Mesenteric fat pad (tissue), 1 donor: ENCODE measurements at regions not wholly inside any gene's neighbourhood (a gene's known extent, or its start where the extent isn't known, plus 50 kb on each side); places are given as distances from the start of the nearest gene placed in this dataset.

Experiments used
- DNase-seq: peaks from one replicate; pipeline ENCODE4 v3.0.0-alpha.2; 2020; ENCODE audit warnings: low spot score
- donor health status: DM: yes; HTN: yes; CAD: no.

- no peak for DNase-seq
These were observed 91.6 kb upstream of the CXCL12 start for GRCh38 chr10:44476409-44477045.

DNA sequence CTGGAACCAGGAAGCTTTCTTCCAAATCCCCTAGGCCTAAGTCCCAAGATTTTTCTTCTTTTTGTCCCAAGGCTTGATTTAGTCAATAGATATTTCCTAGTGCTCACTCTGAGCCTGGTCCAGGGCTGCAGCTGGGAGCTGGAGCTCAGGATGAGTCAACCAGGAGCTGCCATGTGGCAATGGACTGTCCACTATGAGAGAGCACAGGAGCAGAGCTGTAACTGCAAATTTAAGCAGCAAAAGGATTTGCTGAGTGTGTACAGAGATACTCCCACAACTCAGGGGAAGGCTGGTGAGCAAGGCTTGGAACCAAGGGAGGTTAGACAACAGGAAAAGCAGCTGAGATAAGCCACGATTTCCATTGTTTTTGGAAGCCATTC is 92.1 kb upstream of the CXCL12 start:
- no peak for DNase-seq

GRCh38 chr10:44478040-44478439 is 93.1 kb upstream of the CXCL12 start:
- no peak for DNase-seq

- no peak for DNase-seq
These were observed 94.2 kb upstream of the CXCL12 start for GRCh38 chr10:44478876-44479705.

DNA sequence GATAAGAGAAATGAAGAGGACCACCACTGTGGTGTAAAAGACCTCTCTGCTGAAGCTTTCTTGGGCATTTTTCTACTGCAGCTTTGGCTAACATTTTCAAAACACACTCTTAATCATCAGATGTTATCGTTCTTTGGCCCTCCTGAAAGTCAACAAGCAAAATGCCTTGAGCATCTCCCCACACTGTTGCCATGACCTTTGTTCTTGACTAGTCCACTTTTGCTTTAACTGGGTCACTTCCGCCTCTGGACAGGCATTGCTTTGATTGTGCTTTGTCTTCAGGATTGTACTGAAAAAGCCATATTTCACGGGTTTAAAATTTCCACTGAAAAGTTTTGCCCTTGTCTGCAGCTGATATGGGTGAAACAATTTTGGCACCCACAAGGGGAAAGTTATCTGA is 107.8 kb upstream of the CXCL12 start:
- DNase-seq = no peak

- DNase-seq = no peak
These were observed 113.3 kb upstream of the CXCL12 start for GRCh38 chr10:44498222-44498621.

- DNase-seq = no peak
These were observed 115.6 kb upstream of the CXCL12 start for GRCh38 chr10:44500451-44500850.

DNA sequence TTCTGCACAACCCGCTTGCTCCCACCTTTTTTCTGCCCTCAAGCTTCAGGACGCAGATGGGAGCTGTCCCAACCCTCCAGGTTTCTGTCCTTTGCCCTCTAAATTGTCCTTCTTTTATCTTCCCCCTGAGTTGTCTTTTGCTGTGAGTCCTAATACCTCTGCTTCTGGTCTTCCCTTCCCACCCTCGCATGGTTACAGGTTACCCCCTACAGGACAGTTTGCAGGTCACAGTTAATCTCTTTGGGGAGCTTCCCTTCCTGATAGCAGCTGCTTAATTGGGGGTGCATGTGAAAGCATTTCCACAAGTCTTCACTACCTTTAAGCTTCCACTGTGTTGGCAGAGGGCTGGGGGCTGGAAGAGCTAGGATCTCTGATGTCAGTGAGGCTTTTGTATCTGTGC is 121.5 kb upstream of the CXCL12 start:
- DNase-seq = no peak

DNA sequence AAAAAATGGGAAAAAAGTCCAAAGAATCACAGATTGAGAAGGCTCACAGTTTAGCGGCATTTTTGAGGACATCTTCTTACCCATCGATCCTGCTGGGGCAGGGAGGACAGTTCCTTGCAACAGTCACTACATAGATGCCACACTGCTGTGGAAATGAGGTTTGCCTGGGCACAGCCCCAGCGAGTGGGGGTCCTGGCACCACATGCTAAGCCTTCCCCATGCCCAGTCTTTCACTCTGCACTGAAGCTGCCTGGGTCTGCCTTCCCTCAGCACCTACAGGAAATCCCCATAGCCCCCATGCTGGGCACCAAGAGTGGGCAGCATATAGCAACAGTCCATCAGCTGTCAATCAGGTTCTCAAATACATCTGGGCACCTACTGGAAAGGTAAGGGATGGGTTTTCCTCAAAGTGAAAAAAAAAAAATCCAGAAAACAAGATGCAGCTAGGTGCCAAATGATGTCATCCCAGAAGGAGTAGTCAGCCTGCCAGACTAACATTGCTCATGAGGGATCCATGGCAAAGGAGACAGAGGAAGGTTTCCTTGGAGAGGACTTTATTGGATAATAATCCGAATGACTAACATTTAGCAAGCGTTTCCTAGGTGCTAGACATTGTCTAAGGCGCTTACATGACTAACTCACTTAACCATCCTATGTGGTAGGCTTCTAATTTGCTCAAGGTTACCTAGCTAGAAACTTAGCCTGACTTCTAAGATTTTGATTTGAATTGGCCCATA is 125.7 kb upstream of the CXCL12 start:
- DNase-seq = no peak

GRCh38 chr10:44511166-44511565 is 126.3 kb upstream of the CXCL12 start:
- no peak for DNase-seq

DNA sequence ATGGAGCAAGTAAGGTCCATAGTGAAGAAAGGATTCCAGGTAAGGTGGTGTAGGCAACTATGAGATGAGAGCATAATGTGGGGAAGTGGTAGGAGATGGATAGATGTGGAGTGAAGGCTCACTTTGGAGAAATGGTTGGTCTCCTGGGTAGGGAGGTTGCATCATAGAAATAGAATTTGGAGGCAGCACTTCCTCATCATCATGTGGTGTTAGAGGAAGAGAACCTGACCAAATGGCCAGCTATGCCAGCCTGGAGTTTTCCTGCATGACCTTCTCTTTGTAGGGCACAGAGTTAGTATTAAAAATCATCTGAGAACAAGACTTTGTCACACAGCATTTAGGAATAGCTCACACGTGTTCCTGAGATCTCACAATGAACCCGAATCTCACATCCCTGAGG is 126.7 kb upstream of the CXCL12 start:
- DNase-seq = no peak

- DNase-seq = no peak
These were observed 127.6 kb upstream of the CXCL12 start for GRCh38 chr10:44512431-44513022.

- DNase-seq = no peak
These were observed 128.7 kb upstream of the CXCL12 start for GRCh38 chr10:44513591-44513990.

- no peak for DNase-seq
These were observed 132.0 kb upstream of the CXCL12 start for GRCh38 chr10:44516891-44517290.

DNA sequence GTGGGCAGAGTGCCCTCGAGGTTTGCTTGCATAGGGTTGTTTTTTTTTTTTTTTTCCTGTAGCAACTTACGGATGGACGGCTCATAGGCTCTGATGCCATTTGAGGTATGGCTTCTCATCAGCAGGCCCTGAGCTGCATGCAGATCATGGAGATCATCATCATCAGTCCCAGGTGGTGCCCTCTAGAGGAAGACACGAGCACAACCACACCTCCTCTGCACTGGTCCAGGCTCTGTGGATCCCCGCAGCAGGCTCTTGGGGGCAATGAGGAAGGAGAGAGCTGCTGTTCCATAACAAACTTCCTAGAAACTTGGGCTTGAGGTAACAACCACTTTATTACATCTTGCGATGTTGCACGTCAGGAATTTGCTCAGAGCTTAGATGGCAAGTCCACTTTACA is 132.7 kb upstream of the CXCL12 start:
- DNase-seq = no peak

- no peak for DNase-seq
These were observed 134.5 kb upstream of the CXCL12 start for GRCh38 chr10:44519361-44519760.

DNA sequence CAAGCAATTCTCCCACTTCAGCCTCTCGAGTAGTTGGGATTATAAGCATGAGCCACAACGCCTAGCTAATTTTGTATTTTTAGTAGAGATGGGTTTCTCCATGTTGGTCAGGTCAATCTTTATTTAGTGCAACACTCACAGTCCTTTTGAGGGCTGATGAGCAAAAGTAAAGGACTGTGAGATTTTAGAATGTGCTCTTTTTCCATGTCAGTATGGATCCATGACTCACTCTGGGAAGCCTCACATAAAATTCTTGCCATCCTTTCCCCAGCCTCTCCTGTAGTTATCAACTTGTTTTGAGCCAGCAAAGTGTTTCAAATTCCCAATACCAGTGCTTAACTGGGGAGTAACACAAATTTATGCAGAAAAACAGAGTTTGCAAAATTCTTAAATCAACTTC is 135.8 kb upstream of the CXCL12 start:
- DNase-seq = no peak

DNA sequence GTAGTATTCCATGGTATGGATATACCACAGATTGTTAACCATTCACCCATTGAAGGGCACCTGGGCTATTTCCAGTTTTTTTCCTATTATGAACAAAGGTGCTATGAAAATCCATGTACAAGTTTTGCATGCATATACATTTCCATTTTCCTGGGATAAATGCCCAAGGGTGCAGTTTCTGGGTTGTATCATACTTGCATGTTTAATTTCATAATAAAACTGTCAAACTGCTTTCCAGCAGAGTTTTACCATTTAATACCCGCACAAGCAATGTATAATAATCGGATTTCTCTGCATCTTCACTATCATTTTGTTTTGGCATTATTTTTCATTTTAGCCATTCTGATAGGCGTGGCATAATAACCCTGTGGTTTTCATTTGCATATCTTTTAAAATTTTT is 154.3 kb upstream of the CXCL12 start:
- no peak for DNase-seq

DNA sequence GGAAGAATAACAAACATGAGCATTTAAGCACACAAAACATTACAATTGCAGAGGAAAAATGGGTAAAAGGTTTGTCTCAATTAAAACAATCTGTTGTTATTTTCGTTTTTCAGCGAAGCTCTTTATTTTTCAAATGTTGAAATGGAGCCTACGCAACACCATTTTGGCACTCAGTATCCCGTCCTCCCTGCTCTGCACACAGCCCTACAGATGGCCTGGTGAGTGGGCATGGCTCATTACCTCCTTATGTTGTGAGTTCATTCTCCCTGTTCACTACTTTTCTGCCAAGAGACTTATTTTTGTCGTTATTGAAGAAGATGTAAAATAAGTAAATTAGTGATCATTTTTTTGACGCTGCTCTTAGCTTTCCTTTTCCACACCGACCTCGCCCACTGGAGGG is 167.8 kb upstream of the CXCL12 start:
- no peak for DNase-seq

DNA sequence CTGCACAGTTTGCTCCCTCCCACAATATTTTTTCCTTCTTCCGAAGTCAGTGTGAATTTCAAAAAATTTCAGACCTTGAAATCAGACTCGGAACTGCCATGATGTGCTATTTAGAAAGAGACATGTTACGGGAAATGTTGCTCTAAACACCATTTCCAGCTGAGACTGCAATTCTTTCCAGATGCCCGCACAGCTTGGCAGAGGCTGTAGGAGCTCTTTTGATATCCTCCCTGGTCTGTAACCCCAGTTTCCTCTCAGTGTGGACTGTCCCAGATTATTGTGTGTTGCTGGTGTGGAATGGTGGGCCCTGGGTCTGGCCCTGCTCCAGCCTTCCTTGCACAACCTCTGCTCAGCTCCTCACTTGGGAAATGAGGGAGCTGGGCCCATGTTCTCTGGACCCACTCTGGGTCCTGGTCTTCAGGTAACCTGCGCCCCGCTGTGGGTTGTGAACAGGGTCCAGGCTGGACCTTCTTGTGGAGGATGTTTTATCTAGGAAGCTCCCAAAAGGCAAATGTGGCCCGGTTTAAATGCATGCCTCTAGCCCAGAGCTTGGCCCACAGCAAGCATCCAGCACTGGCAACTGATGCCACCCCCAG is 172.8 kb upstream of the CXCL12 start:
- DNase-seq = no peak

DNA sequence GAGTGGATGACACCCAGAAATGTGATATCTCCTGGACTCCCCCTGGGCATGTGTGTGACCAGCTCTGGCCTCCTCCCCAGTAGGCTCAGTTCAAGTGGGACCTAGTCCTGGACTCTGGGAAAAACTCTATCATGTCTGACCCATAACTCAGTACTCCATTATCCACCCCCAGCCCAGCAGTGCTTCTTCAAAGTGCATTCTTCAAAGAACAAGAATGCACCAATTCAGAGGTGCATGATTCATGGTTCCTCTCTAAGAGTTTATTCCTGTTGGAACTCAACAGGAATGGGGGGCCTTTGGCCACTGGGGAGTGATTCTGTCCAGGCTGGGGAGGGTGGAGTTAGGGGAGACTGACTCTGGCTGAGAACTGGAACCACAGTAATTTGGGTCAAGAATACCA is 173.6 kb upstream of the CXCL12 start:
- DNase-seq = no peak

GRCh38 chr10:44564361-44564760 is 179.5 kb upstream of the CXCL12 start:
- DNase-seq = no peak
